Fibroblast of lung (primary cell): ENCODE measurements at regions not wholly inside any gene's neighbourhood (a gene's known extent, or its start where the extent isn't known, plus 50 kb on each side); places are given as distances from the start of the nearest gene placed in this dataset.

Experiments used
- DNase-seq, 2 donors: peaks; one replicate each; pipeline versions ENCODE4 v3.0.0 to v3.0.0-alpha.2; 2010; ENCODE audit warnings: low read depth in 2 of 2
- H2AFZ ChIP-seq: 2 replicates; pipeline ENCODE4 v1.5.1; 2012; ENCODE audit warnings: low read length, control low read depth, inconsistent platforms
- H3K27ac ChIP-seq: 2 replicates; pipeline ENCODE4 v1.5.1; 2011; ENCODE audit warnings: low read length, control low read depth; ENCODE audit not compliant: insufficient read depth
- H3K27me3 ChIP-seq: 2 replicates; pipeline ENCODE4 v1.5.1; 2011; ENCODE audit warnings: mild to moderate bottlenecking, low read length; ENCODE audit not compliant: control insufficient read depth, insufficient read depth
- H3K36me3 ChIP-seq: 2 replicates; pipeline ENCODE4 v1.5.1; 2011; ENCODE audit warnings: low read length; ENCODE audit not compliant: control insufficient read depth, insufficient read depth
- H3K4me1 ChIP-seq: 2 replicates; pipeline ENCODE4 v1.5.1; 2011; ENCODE audit warnings: low read length; ENCODE audit not compliant: control insufficient read depth, insufficient read depth; ENCODE audit errors: extremely low read depth
- H3K4me2 ChIP-seq: 2 replicates; pipeline ENCODE4 v1.5.1; 2011; ENCODE audit warnings: low read length, control low read depth; ENCODE audit not compliant: insufficient read depth; ENCODE audit errors: extremely low read depth
- H3K4me3 ChIP-seq, 4 experiments: fragments of 200-600 bp in 1 of 4; sonication (generic) in 1 of 4; replicated peaks in 1 of 4; 2 replicates each; pipeline ENCODE4 v1.5.1; 2011 to 2016; ENCODE audit warnings: low read length in 4 of 4, low read depth in 3 of 4, mild to moderate bottlenecking in 3 of 4, control low read depth in 2 of 4, inconsistent platforms in 1 of 4, mixed read lengths in 1 of 4; ENCODE audit not compliant: insufficient read depth in 1 of 4; ENCODE audit errors: control extremely low read depth in 1 of 4
- H3K79me2 ChIP-seq: 2 replicates; pipeline ENCODE4 v1.5.1; 2012; ENCODE audit warnings: mild to moderate bottlenecking, low read length, inconsistent platforms; ENCODE audit not compliant: control insufficient read depth, insufficient read depth
- H3K9ac ChIP-seq: 2 replicates; pipeline ENCODE4 v1.5.1; 2011; ENCODE audit warnings: mild to moderate bottlenecking, low read length, control low read depth; ENCODE audit not compliant: insufficient read depth
- H3K9me3 ChIP-seq: 2 replicates; pipeline ENCODE4 v1.5.1; 2012; ENCODE audit warnings: low read depth, low read length; ENCODE audit not compliant: control insufficient read depth, insufficient read depth
- H4K20me1 ChIP-seq: 2 replicates; pipeline ENCODE4 v1.5.1; 2011; ENCODE audit warnings: low read length; ENCODE audit not compliant: control insufficient read depth, insufficient read depth; ENCODE audit errors: extremely low read depth
- CTCF ChIP-seq, 2 donors: IDR thresholded peaks in 1 of 2; conservative IDR thresholded peaks in 1 of 2; 1 replicate in 1 of 2; 2 replicates in 1 of 2; pipeline ENCODE4 v1.5.1; 2011 to 2012; ENCODE audit warnings: low read length in 2 of 2, control low read depth in 1 of 2, inconsistent platforms in 1 of 2, low read depth in 1 of 2, mild to moderate bottlenecking in 1 of 2
- EZH2 ChIP-seq: IDR thresholded peaks from 2 replicates; pipeline ENCODE4 v1.5.1; 2012; ENCODE audit warnings: low read length, control low read depth, mild to moderate bottlenecking; ENCODE audit errors: missing control alignments

GRCh38 chr10:131651674-131652437 is 249.0 kb upstream of the PPP2R2D start:
- Histone ChIP-seq H3K4me1 (no peaks in the 10 kb centered on the region), H3K4me3 (no peak overlapping the region), H2AFZ (no peak overlapping the region), H3K9me3 (no peaks in the 10 kb centered on the region), H4K20me1 (no peaks in the 10 kb centered on the region), H3K9ac (no peak overlapping the region), H3K79me2 (no peaks in the 10 kb centered on the region), H3K36me3 (no peaks in the 10 kb centered on the region), H3K27ac (no peak overlapping the region), H3K4me2 (no peak overlapping the region), H3K27me3 (no peaks in the 10 kb centered on the region)
- no peak for DNase-seq
- TF ChIP-seq EZH2, result no peak
- TF ChIP-seq CTCF (conservative IDR thresholded peaks at IDR 0.05 in 1 of 2, IDR thresholded peaks at IDR 0.05 in 1 of 2; ENCODE audit: low read depth in 1 of 2, low read length in 2 of 2), result no peak

GRCh38 chr10:131652438-131653139 is 248.2 kb upstream of the PPP2R2D start:
- H3K9me3 ChIP-seq, result no peaks in the 10 kb centered on the region
- no peak for TF ChIP-seq CTCF (conservative IDR thresholded peaks at IDR 0.05 in 1 of 2, IDR thresholded peaks at IDR 0.05 in 1 of 2; ENCODE audit: low read depth in 1 of 2, low read length in 2 of 2)
- no peak for TF ChIP-seq EZH2
- no peaks in the 10 kb centered on the region for H3K79me2 ChIP-seq
- H3K27ac ChIP-seq, result no peak overlapping the region
- H3K36me3 ChIP-seq, result no peaks in the 10 kb centered on the region
- H4K20me1 ChIP-seq, result no peaks in the 10 kb centered on the region
- H2AFZ ChIP-seq, result no peak overlapping the region
- H3K4me1 ChIP-seq, result no peaks in the 10 kb centered on the region
- no peak overlapping the region for H3K4me3 ChIP-seq
- DNase-seq, result no peak
- no peak overlapping the region for H3K4me2 ChIP-seq
- no peaks in the 10 kb centered on the region for H3K27me3 ChIP-seq
- H3K9ac ChIP-seq, result no peak overlapping the region

- no peak overlapping the region for H3K4me2 ChIP-seq
- H2AFZ ChIP-seq, result no peak overlapping the region
- H4K20me1 ChIP-seq, result no peaks in the 10 kb centered on the region
- no peak overlapping the region for H3K27ac ChIP-seq
- H3K4me1 ChIP-seq, result no peaks in the 10 kb centered on the region
- no peaks in the 10 kb centered on the region for H3K79me2 ChIP-seq
- H3K9ac ChIP-seq, result no peak overlapping the region
- no peaks in the 10 kb centered on the region for H3K9me3 ChIP-seq
- H3K36me3 ChIP-seq, result no peaks in the 10 kb centered on the region
- no peak for DNase-seq
- no peak for TF ChIP-seq EZH2
- no peak for TF ChIP-seq CTCF (conservative IDR thresholded peaks at IDR 0.05 in 1 of 2, IDR thresholded peaks at IDR 0.05 in 1 of 2; ENCODE audit: low read depth in 1 of 2, low read length in 2 of 2)
- no peaks in the 10 kb centered on the region for H3K27me3 ChIP-seq
- no peak overlapping the region for H3K4me3 ChIP-seq
Measured at GRCh38 chr10:131653140-131653539, 247.7 kb upstream of the PPP2R2D start.
